ENCODE measurements at regions not wholly inside any gene's neighbourhood (a gene's known extent, or its start where the extent isn't known, plus 50 kb on each side); places are given as distances from the start of the nearest gene placed in this dataset.
"Not testable (repeated sequence)": the region's sequence is repeated elsewhere in the genome, so short reads cannot be mapped to it uniquely, and the experiment has no call there.

DNA sequence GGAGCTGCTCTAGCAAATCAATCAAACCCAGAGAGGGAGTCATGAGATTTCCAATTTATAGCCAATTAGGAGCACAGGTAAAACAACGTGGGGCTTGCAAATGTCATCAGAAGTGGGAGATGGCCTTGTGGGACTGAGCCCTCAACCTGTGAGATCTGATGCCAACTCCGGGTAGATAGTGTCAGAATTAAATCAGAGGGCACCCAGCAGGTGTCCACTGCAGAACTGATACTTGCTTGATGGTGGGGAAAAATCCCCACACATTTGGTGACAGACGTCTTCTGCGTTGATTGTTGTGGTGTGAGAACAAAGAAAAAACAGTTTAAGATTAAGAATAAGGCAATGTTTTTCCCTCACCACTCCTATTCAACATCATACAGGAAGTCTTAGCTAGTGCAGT lies 1402.8 kb downstream of the RAPGEF2 start:
- Mint-ChIP-seq H3K4me3 (no peak overlapping the region), H3K4me1 (no peaks in the 10 kb centered on the region), H3K36me3 (no peaks in the 10 kb centered on the region), H3K27me3 (no peaks in the 10 kb centered on the region), H3K9me3 (peaks cover 4% of the 10 kb centered on the region), H3K27ac (no peak overlapping the region)
- ATAC-seq, result no peak

DNA sequence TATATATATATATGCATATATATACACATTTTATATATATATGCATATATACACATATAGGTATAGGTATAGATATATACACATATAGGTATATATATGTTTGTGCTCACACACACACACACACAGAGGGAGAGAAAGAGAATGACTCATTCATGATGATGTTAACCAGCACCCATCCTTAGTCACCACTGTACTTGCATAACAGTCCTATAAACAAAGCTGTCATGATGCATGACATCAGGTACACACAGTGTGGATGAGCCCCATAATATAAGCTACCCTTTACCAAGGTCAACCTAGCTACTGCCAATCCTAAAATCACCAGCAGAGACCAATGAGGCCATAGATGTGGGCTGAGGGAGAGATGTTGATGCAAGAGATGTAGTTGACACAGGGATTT lies 1408.0 kb downstream of the RAPGEF2 start:
- Mint-ChIP-seq H3K27me3 (no peaks in the 10 kb centered on the region), H3K4me3 (no peak overlapping the region), H3K9me3 (no peaks in the 10 kb centered on the region), H3K36me3 (no peaks in the 10 kb centered on the region), H3K4me1 (no peaks in the 10 kb centered on the region), H3K27ac (no peak overlapping the region)
- ATAC-seq, result no peak

DNA sequence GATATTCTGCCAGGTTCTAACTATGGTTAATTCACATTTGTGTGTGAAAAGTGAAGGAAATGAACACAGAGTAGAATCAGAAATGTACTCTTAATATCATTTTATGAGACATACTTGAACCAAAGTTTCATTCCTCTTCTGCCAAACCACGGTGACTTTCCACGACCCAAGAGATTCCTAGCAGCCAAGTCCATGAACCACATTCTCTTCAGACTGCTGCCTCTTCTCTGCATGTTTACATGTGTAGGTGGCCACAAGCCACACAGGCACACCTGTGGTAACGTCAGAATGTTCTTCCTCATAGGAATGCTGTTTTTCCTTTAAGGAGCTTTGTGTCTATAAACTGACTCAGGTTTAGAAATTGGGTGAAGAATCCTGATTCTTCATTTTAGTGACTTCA lies 1411.2 kb downstream of the RAPGEF2 start:
- Mint-ChIP-seq H3K4me1 (no peaks in the 10 kb centered on the region), H3K9me3 (no peaks in the 10 kb centered on the region), H3K36me3 (no peaks in the 10 kb centered on the region), H3K27me3 (no peaks in the 10 kb centered on the region), H3K4me3 (no peak overlapping the region), H3K27ac (no peak overlapping the region)
- no peak for ATAC-seq

DNA sequence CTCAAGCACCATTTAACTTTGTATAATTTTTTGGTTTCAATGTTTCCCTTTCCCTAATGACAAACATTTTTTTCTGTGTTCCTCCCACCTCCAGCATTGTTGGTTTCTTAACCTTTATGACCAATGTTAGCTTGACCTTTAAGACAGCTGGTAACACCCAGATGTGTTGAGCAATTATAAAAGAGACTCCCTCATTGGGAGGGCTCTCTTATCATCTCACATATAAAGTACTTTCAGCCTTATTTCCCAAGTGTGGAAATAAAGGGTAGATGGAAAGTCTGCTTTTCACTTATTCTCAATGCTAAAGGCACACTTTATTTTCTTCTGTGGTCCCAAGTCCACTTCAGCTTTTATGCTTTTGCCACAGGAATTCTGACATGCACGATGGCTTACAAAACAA lies 1420.4 kb downstream of the RAPGEF2 start:
- Mint-ChIP-seq H3K36me3 (no peaks in the 10 kb centered on the region), H3K4me3 (no peak overlapping the region), H3K27me3 (no peaks in the 10 kb centered on the region), H3K27ac (no peak overlapping the region), H3K4me1 (no peaks in the 10 kb centered on the region), H3K9me3 (peaks cover 5% of the 10 kb centered on the region)
- no peak for ATAC-seq

DNA sequence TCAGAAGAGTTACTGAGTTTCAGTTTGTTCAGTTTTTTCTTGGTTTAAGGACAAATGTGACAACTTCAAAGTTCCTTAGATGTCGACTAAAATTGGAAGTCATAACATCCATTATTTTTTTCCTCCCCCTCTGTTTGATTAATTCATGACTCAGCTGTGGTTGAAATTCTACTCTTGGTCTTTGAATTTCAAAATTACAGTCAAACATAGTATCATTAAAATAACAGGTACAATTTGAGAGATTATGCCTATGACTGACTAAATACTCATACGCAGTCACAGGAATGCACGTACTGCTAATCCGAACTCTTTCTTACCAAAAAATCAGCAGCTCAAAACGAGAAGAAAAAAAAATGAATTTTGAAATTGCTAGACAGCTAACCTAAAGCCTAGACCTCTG lies 1434.8 kb downstream of the RAPGEF2 start:
- H3K9me3 Mint-ChIP-seq, result peaks cover 5% of the 10 kb centered on the region
- no peaks in the 10 kb centered on the region for H3K4me1 Mint-ChIP-seq
- no peak for ATAC-seq
- H3K27ac Mint-ChIP-seq, result no peak overlapping the region
- no peaks in the 10 kb centered on the region for H3K36me3 Mint-ChIP-seq
- H3K4me3 Mint-ChIP-seq, result no peak overlapping the region
- H3K27me3 Mint-ChIP-seq, result no peaks in the 10 kb centered on the region

DNA sequence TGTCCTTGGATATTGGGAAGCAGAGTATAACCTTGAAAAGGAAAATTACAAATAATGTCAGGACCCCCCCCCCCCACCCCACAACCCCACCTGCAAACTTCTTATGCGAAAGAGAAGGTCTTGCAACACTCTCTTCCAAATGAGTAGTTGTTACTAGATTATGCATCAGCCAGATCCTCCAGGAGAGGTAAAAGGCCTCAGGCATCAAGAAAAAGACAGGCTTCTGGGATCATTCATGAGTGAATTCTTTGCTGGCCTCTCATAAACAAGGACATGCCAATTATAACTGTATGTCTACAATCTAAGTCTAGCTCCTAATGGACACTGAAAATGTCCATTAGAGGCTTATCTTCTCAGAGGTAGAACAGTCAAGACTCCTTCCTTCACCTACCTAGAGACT lies 1443.3 kb downstream of the RAPGEF2 start:
- Mint-ChIP-seq H3K27me3 (no peaks in the 10 kb centered on the region), H3K9me3 (peaks cover 5% of the 10 kb centered on the region), H3K27ac (no peak overlapping the region), H3K4me1 (no peaks in the 10 kb centered on the region), H3K4me3 (no peak overlapping the region), H3K36me3 (no peaks in the 10 kb centered on the region)
- ATAC-seq, result no peak

DNA sequence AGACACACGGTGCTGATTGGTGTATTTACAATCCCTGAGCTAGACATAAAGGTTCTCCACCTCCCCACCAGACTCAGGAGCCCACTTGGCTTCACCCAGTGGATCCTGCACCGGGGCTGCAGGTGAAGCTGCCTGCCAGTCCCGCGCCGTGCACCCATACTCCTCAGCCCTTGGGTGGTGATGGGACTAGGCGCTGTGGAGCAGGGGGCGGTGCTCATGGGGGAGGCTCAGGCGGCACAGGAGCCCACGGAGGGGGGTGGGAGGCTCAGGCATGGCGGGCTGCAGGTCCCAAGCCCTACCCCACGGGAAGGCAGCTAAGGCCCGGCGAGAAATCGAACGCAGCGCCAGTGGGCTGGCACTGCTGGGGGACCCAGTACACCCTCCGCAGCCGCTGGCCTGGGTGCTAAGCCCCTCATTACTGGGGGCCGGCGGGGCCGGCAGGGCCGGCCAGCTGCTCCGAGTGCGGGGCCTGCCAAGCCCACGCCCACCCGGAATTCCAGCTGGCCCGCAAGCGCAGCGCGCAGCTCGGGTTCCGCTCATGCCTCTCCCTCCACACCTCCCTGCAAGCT lies 1447.2 kb downstream of the RAPGEF2 start:
- not testable (repeated sequence) for ATAC-seq, H3K27me3 Mint-ChIP-seq, H3K9me3 Mint-ChIP-seq, H3K4me3 Mint-ChIP-seq, H3K27ac Mint-ChIP-seq, H3K4me1 Mint-ChIP-seq, H3K36me3 Mint-ChIP-seq

DNA sequence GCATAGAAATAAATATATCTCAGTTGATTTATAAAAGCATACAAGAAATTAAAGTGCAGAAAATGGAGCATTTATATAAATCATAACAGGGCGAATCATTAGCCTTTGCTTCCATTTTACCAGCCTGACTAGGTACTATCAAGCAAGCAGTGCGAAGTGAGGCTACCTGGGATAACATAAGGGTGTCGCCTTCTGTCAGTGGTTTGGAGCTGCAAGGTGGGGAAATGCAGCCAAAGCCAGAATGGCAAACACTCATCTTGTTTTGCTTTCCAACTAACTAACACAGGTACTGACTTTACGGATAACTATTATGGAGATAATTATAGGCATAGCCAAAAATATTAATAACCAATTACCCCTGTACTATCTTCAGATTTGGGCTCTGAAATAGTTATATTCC lies 1459.8 kb downstream of the RAPGEF2 start:
- no peaks in the 10 kb centered on the region for H3K36me3 Mint-ChIP-seq
- no peak for ATAC-seq
- H3K4me1 Mint-ChIP-seq, result no peaks in the 10 kb centered on the region
- H3K27ac Mint-ChIP-seq, result no peak overlapping the region
- no peaks in the 10 kb centered on the region for H3K27me3 Mint-ChIP-seq
- peaks cover 3% of the 10 kb centered on the region for H3K9me3 Mint-ChIP-seq
- H3K4me3 Mint-ChIP-seq, result no peak overlapping the region

DNA sequence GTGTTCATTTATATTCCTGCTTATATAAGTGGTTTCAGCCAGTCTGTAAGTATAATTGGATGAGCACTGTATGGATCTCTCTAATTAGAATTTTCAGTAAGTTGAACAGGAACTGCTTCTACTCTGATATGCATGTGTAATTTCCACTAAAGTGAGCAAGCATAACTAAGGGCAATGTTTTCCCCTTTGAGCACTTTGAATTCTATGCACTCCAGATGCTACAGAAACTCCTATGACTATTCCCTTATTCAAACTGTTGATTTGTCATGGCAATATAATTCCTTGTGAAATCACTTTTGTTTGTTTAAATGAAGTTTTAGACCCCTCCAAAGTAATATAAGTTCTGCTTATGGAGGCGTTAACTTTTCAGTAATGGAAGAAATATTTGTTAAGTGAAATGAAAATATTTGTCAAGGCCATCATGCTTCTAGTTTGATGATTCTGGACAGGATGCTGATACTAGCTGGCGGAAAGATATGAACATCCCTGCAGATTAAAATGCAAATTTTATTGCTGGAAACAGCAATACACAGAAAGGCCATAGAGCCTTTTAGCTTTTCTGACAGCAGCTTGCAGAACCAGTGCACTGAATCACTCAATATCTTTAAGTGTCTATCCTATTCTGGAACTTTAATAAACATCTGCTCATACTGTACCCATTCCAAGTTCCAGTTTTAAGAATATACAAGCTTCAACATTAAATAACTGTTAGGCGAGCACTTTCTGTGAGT lies 1460.8 kb downstream of the RAPGEF2 start:
- Mint-ChIP-seq H3K27me3 (no peaks in the 10 kb centered on the region), H3K4me1 (no peaks in the 10 kb centered on the region), H3K36me3 (no peaks in the 10 kb centered on the region), H3K9me3 (peaks cover 3% of the 10 kb centered on the region), H3K4me3 (no peak overlapping the region), H3K27ac (no peak overlapping the region)
- ATAC-seq, result no peak

DNA sequence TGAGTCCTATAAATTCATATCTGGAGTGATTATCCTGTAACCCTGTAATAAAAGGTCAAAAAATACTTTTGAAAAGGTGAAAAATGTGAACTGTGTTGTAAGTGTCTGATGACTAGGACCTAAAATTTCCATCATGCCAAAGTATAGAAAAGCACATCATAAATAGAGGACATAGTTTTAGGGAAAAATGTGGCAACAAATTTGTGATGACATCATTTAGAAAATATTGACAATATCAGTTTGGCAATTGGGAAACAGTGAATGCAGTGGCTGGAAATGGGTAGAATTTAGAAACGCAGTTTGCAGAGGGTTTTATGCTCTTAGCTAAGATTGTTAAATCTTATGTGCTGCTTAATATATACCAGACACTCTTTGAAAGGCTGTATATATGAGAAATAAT lies 1464.8 kb downstream of the RAPGEF2 start:
- Mint-ChIP-seq H3K36me3 (no peaks in the 10 kb centered on the region), H3K4me1 (no peaks in the 10 kb centered on the region), H3K27me3 (no peaks in the 10 kb centered on the region), H3K4me3 (no peak overlapping the region), H3K9me3 (no peaks in the 10 kb centered on the region), H3K27ac (no peak overlapping the region)
- no peak for ATAC-seq

DNA sequence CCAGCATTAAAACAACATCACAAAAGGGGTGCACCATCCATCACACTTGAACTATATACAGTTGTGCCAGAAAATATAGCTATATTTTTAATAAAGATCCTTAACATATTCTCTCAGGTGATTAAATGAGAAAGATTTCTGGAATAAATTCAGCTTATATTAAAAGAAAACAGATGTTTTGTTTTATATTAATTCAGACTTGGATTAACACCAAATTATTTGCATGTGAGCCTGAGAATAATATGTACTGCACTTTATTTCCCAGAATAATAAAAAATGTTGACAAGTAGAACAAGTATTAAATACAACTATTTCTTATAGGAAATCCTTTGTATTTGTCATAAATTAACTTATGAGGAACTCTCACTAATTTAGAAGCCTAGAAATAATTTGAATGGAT lies 1467.4 kb downstream of the RAPGEF2 start:
- no peaks in the 10 kb centered on the region for H3K36me3 Mint-ChIP-seq
- no peak overlapping the region for H3K27ac Mint-ChIP-seq
- H3K9me3 Mint-ChIP-seq, result no peaks in the 10 kb centered on the region
- ATAC-seq, result no peak
- H3K4me1 Mint-ChIP-seq, result no peaks in the 10 kb centered on the region
- H3K4me3 Mint-ChIP-seq, result no peak overlapping the region
- no peaks in the 10 kb centered on the region for H3K27me3 Mint-ChIP-seq

DNA sequence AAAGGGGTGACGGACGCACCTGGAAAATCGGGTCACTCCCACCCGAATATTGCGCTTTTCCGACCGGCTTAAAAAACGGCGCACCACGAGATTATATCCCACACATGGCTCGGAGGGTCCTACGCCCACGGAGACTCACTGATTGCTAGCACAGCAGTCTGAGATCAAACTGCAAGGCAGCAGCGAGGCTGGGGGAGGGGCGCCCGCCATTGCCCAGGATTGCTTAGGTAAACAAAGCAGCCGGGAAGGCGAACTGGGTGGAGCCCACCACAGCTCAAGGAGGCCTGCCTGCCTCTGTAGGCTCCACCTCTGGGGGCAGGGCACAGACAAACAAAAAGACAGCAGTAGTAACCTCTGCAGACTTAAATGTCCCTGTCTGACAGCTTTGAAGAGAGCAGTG lies 1471.4 kb downstream of the RAPGEF2 start:
- not testable (repeated sequence) for ATAC-seq, H3K4me3 Mint-ChIP-seq, H3K36me3 Mint-ChIP-seq, H3K27ac Mint-ChIP-seq, H3K27me3 Mint-ChIP-seq, H3K9me3 Mint-ChIP-seq, H3K4me1 Mint-ChIP-seq

DNA sequence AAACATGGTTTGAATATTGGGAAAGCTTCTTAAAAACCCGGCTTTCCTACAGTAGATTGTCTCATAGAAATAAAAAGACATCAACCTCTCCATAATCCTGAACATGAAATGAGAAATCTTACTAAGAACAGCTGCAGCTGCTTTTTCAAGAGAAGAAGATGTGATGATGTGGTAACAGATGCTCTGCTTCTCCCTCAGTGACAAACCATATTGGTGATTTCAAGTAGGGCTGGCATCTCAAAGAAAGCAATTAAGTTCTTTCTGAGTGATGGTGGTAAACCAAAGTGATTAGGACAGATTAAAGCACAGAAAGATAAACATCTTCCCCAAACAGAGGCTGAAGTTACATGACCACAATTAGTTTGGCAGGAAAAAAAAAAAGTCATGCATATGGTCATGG lies 1477.7 kb downstream of the RAPGEF2 start:
- no peaks in the 10 kb centered on the region for H3K4me1 Mint-ChIP-seq
- no peak for ATAC-seq

DNA sequence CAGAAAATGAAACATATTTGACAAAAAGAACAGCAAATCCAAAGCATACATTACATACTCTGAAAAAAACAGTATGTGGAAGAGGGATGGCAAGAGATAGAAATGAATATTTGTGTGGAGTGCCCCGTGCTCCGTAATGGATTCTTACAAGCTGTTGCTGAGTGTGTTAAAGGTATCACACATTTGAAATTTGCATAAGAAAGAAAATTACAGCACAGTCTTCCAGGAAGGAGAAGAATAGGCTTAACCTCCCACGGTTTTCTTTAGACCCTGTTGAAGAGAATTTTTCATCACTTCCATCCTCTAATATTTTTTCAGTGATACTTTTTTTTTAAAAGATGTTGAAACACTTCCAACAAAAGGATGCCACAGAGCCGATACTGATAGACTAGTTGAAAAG lies 1489.4 kb downstream of the RAPGEF2 start:
- Mint-ChIP-seq H3K9me3 (no peaks in the 10 kb centered on the region), H3K4me3 (no peak overlapping the region), H3K27ac (no peak overlapping the region), H3K4me1 (no peaks in the 10 kb centered on the region), H3K36me3 (no peaks in the 10 kb centered on the region), H3K27me3 (no peaks in the 10 kb centered on the region)
- ATAC-seq, result no peak

More for the DNA sequence above, 1477.7 kb downstream of the RAPGEF2 start:
- Mint-ChIP-seq H3K4me3 (no peak overlapping the region), H3K9me3 (no peaks in the 10 kb centered on the region), H3K27ac (no peak overlapping the region), H3K27me3 (no peaks in the 10 kb centered on the region), H3K36me3 (no peaks in the 10 kb centered on the region)

DNA sequence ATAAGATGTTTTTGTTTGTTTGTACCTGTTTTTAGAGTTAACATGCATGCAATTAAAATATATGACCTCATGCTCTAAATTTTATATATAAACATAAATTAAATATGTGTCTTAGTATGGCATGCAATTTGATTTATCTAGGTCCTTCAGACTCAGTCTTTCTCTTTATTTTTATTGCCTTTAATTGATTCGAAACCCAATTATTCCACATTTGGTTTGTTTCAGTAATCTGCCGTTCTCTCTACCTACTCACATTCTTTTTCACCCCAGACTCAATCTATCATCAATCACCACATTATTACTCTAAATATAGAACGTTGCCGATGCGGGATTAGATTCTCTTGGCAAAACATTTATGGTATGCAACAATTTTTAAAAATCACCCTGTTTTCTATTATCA lies 1492.8 kb downstream of the RAPGEF2 start:
- Mint-ChIP-seq H3K36me3 (no peaks in the 10 kb centered on the region), H3K9me3 (no peaks in the 10 kb centered on the region), H3K27me3 (no peaks in the 10 kb centered on the region), H3K4me1 (no peaks in the 10 kb centered on the region), H3K4me3 (no peak overlapping the region), H3K27ac (no peak overlapping the region)
- no peak for ATAC-seq

DNA sequence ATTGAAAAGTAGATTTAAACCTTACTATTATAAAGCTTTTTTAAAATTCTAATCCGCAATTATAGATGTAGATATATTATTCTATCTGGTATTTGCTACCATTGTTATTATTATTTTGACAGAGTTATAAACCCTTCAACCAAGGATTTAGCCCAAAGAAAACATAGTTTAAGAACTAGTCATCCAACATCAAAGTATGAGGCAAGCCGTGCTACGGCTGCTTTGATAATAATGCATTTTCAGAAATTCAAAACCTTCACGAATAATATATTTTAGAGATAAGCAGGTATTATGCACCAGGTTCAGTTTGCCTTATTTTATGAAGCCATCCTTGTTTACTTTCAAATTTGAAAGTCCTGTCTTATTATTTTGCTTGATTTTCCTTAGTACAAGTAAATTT lies 1501.7 kb downstream of the RAPGEF2 start:
- Mint-ChIP-seq H3K4me1 (no peaks in the 10 kb centered on the region), H3K4me3 (no peak overlapping the region), H3K27me3 (no peaks in the 10 kb centered on the region), H3K36me3 (no peaks in the 10 kb centered on the region), H3K27ac (no peak overlapping the region), H3K9me3 (no peaks in the 10 kb centered on the region)
- ATAC-seq, result no peak
